ENCODE measurements at regions not wholly inside any gene's neighbourhood (a gene's known extent, or its start where the extent isn't known, plus 50 kb on each side); places are given as distances from the start of the nearest gene placed in this dataset.
"Not testable (repeated sequence)": the region's sequence is repeated elsewhere in the genome, so short reads cannot be mapped to it uniquely, and the experiment has no call there.

- no peak for FAIRE-seq
Measured at GRCh38 chr9:29966247-29966646, 2393.0 kb upstream of the C9orf72 start.

GRCh38 chr9:29968831-29969230, 2395.6 kb upstream of the C9orf72 start:
- no peak for FAIRE-seq

GRCh38 chr9:29969408-29969807, 2396.1 kb upstream of the C9orf72 start:
- FAIRE-seq = no peak

GRCh38 chr9:29969856-29970647, 2396.8 kb upstream of the C9orf72 start:
- no peak for FAIRE-seq

DNA sequence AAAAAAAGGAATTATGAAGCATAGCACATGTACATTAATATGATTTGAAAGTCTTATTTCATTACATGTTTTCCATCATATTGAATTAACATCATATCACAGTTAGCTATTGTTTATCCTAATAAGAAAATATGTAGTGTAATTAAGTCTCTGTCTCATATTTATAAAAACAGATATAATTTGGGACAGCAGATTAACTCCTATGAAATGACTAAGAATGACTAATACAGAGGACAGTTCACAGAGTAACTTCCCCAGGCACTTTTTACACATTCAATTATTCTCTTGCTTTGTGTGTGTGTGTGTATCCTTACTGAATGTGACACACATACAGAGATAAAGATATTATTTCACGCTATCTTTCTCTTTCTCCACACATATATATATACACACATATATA, 2400.9 kb upstream of the C9orf72 start:
- FAIRE-seq = no peak

DNA sequence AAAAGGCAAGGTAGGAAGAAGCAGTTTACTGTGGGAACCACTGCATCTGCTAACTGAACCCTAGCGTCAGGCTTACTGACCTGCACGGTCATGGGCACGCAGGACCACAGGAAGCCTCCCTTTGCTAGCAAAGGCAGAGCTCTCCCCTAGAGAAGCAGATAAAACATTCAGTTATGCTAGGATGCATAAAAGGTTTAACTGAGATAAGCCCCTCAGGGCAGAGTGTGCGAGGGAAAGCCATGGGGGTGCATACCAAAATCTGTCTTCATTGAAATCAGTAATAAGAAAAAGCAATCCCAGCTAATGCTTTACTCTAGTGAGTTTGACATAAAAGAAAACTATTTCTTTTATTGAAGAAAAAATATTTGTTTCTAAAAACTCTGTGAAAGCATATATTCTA, 2403.7 kb upstream of the C9orf72 start:
- FAIRE-seq = no peak

DNA sequence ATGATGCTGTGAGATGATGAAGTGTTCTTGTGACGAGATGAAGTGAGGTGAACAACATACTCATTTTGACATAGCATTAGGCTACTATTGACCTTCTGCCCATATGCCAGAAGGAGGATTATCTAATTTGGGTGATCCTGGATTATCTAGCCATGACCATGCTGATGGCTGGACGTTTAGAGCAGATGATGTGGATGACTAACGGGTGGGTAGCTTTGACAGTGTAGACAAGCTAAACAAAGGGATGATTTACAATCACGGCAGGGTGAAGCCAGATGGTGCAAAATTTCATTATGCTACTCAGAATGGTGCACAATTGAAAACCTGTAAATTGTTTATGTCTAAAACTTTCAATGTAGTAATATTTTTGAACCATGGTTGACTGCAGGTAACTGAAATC, 2403.4 kb upstream of the ACO1 start:
- FAIRE-seq = no peak

DNA sequence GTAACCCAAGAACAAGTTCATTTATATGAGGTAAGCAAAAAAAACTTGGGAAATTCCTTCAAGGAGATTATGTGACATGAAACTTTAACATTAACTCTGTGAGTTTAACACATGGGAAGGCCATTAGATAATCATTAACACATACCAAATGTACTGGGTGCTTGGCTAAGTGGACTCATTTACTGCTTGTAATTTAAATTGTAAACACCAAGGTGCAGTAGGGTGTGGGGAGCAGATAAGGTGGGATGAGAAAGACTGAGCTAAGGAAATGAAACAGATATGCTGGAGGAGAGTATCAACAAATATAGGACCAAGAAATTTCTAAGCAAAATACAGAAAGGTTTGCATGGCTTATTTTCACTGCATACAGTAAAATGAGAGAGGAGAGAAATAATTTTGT, 2384.8 kb upstream of the ACO1 start:
- FAIRE-seq = no peak

DNA sequence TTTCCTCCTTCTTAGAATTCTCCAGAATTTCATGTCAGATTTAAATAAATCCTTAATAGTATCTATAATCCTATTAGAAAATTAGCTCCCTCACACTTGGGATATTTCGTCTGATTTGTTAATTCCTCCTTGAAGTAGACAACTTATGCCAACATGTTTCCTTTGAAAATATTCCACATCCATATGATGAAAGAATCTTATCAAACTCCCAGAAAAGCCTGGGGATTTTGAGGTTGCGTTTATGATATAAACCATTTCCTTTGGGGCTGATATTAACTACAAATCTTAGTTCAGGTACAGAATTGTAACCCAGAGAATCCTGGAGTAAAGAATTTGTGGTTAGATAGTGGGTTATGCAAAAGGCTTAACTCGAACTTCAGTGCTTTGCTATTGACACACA, 2373.8 kb upstream of the ACO1 start:
- FAIRE-seq = no peak

- no peak for FAIRE-seq
Measured at GRCh38 chr9:30012622-30013021, 2371.8 kb upstream of the ACO1 start.

DNA sequence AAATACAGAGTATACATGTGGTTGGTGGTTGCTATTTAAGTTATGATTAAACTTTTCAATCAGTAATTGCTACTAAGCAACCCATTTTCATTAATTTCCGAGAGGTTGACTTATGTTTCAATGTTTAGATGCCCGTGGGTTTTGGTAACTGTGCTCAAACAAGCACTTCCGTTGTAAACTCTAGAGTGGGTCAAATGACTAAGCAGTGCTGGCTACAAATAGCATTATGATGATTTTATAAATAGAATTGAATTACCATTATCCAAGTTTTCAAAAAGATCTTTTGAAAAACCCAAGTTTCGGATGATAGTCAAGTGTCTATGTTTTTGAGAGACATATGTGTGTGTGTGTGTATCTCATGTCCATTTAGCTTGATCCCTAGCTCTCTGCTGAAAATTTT, 2369.4 kb upstream of the ACO1 start:
- FAIRE-seq = no peak

- FAIRE-seq = no peak
Measured at GRCh38 chr9:30020161-30020560, 2364.3 kb upstream of the ACO1 start.

DNA sequence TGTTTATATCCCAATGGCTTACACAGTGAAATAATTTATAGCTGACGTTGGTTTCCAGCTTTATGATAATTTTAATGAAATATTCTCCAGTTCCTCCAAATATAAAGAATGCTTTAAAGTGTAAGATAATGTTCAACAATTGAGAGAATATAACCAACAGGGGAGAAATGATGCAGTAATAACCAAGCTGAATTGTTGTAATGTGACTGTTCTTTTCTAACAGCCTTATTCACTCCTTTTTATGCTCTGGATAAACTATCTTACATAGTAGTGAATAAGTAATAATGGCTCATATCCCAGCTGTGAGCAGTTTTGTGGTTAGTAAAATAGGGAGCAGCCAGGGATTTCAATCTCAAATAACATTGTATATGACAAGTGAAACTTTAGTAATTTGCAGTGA, 2348.7 kb upstream of the ACO1 start:
- FAIRE-seq = no peak

DNA sequence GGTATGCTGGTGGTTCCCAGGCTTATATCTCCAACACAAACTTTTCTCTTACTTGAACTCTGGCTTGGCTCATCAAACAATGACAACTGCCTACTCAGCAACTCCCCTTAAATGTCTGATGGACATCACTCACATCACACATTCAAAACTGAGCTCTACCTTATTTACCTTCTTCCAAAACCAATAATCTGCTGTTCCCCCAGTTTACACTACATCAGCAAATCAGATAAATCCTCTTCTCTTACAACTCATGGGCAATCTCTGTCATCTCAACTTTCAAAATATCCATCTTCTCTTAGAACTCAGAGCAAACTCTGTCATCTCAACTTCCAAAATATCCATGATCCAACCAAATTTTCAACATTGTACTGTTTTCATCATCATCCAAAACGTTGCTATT, 2347.9 kb upstream of the ACO1 start:
- FAIRE-seq = no peak

- FAIRE-seq = no peak
Measured at GRCh38 chr9:30039712-30040111, 2344.7 kb upstream of the ACO1 start.

DNA sequence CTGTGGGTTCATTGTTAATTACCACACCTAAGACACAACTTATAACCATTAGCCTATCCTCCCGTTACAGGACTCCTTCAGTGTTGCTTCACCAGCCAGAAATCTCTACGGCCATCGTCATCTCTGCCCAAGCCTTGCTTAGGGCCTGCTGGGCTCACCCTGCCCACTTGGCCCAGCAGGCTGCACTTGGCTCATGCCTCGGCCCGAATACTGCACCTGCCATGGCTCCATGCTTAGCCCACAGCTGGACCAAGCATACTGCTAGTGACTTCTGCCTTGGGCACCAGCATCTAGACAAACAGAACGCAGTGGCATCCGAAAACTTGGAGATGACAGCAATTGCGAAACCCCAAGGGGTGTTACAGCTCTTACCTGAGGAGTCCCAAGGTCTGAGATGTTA, 2336.0 kb upstream of the ACO1 start:
- FAIRE-seq = no peak

DNA sequence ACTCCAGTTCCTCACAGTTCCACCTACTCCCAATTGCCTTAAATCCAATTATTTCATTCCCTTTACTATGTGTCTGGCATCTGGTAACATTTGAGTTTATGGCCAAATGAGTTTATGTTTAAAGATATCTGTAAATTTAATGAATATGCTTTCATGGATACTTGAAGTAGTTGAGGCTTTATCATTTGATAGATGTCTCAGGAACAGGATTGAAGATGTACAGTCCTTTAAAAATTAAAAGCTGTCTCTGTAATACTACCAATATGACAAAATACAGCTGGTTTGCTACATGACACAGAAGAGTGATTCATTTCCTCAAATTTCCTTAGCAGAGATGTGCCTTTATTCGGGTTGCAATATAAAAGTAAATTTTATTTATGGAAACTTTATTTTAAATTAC, 2326.0 kb upstream of the ACO1 start:
- no peak for FAIRE-seq

DNA sequence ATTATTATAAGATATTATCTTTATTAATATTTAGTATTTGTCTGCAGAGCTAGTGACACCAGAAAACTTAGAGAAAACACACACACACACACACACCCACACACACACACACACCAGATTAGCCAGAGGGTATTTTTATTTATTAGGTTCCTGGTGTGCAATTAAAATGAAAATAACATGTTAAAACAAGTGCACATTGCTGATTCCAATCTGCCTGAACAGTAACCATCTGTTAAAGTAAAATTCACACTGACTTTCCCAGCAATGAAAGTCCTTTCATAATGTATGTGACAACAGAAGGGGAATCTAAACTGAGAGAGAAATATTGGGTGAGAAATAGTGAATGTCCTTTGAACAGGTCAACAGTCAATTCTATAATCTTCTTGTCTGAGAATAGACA, 2323.5 kb upstream of the ACO1 start:
- FAIRE-seq = no peak

DNA sequence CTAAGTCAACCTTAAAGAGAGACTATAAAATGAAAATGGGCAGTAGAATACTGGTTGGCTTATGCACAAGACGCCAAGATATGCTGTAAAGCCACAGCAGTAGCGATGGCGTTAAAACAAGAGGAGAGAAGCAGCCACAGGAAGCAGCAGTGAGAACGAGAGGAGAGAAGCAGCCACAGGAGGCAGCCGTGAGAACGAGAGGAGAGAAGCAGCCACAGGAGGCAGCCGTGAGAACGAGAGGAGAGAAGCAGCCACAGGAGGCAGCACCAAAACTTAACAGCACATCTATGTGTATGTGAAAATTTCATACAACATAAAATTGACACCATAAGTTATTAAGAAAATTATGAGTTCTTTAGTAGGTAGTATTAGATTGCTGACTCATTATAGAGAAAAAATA, 2318.6 kb upstream of the ACO1 start:
- no peak for FAIRE-seq

GRCh38 chr9:30069236-30069635, 2315.2 kb upstream of the ACO1 start:
- FAIRE-seq = not testable (repeated sequence)

DNA sequence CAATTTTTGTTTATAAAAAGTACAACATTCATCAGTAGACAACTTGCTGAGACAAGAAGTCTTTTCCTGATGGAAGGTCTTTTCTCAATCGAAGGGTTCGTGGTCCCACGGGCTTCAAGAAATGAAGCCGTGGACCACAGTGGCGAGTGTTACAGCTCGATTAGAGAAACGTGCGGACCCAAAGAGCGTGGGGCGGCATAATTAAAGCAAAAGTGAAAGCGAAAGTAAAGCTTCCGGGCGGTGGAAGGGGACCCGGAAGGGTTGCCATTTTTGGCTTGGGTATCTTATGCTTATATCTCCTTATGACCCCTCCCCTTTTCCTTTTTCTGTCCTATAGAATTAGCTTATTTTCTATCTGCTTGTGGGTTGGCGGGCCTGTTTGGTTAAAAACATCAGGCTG, 2309.4 kb upstream of the ACO1 start:
- no peak for FAIRE-seq

GRCh38 chr9:30075451-30076199, 2308.8 kb upstream of the ACO1 start:
- FAIRE-seq = no peak

- no peak for FAIRE-seq
Measured at GRCh38 chr9:30078195-30078594, 2306.2 kb upstream of the ACO1 start.

- FAIRE-seq = no peak
Measured at GRCh38 chr9:30089428-30089827, 2295.0 kb upstream of the ACO1 start.

All from islet of Langerhans (tissue), 1 donor.